Colonic mucosa (tissue), 4 donors: ENCODE measurements at regions not wholly inside any gene's neighbourhood (a gene's known extent, or its start where the extent isn't known, plus 50 kb on each side); places are given as distances from the start of the nearest gene placed in this dataset.

Experiments used
- DNase-seq: peaks from one replicate; pipeline ENCODE4 v3.0.0-alpha.2; 2020
- H3K27ac ChIP-seq: fragments of 200-600 bp; one replicate; pipeline ENCODE4 v1.8.0; 2021
- H3K27me3 ChIP-seq: fragments of 200-600 bp; one replicate; pipeline ENCODE4 v1.8.0; 2021
- H3K36me3 ChIP-seq: fragments of 200-600 bp; one replicate; pipeline ENCODE4 v1.8.0; 2021
- H3K4me1 ChIP-seq: fragments of 200-600 bp; one replicate; pipeline ENCODE4 v1.8.0; 2021; ENCODE audit warnings: mild to moderate bottlenecking
- H3K4me3 ChIP-seq: fragments of 200-600 bp; one replicate; pipeline ENCODE4 v1.8.0; 2021
- H3K9ac ChIP-seq, 2 donors: one replicate each; pipeline ENCODE4 v1.7.0; 2013; ENCODE audit warnings: control low read depth in 2 of 2, low read depth in 2 of 2, low read length in 2 of 2
- H3K9me3 ChIP-seq: fragments of 200-600 bp; one replicate; pipeline ENCODE4 v1.8.0; 2021
- intact Hi-C: fragments of 100-400 bp; cut with DNase I; formaldehyde crosslinking; loops from one replicate; pipeline ENCODE4 v1.14.1; 2022
- TF ChIP-seq, protein P1 (sequence below): fragments of 200-600 bp; IDR thresholded peaks from one replicate; pipeline ENCODE4 v1.8.0; 2022; ENCODE audit warnings: antibody characterized with exemption, mild to moderate bottlenecking
- donor health status: healthy.
- donor health status: DM: no; HTN: no; CAD: no.
- donor health status: DM: no; HTN: no; CAD: no.

DNA sequence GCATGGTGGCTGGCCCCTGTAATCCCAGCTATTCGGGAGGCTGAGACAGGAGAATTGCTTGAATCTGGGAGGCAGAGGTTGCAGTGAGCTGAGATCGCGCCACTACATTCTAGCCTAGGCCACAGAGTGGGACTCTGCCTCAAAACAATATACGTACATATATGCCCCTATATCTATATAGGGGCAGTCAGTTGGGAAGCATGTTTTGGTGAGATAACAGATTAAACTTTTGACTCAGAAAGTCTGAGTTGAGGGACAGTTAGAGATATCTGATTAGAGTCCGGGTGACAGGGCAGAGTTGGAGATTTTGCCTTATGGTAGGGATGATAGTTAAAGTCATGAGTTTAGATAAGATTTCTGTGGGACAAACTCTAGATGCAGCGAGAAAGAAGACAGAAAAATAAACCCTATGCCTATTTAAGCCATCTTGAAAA lies 71.8 kb upstream of the ALDH1A1 start:
- H3K36me3 ChIP-seq, result no peaks in the 10 kb centered on the region
- H3K4me1 ChIP-seq, result no peaks in the 10 kb centered on the region
- H3K9me3 ChIP-seq, result no peaks in the 10 kb centered on the region
- intact Hi-C loops, result loop anchor here (5.0 kb wide), 3 partner anchors 152 to 742 kb away; no protein-coding TSS in a partner anchor
- H3K27ac ChIP-seq, result no peak overlapping the region
- H3K4me3 ChIP-seq, result no peak overlapping the region
- TF ChIP-seq, protein P1, sequence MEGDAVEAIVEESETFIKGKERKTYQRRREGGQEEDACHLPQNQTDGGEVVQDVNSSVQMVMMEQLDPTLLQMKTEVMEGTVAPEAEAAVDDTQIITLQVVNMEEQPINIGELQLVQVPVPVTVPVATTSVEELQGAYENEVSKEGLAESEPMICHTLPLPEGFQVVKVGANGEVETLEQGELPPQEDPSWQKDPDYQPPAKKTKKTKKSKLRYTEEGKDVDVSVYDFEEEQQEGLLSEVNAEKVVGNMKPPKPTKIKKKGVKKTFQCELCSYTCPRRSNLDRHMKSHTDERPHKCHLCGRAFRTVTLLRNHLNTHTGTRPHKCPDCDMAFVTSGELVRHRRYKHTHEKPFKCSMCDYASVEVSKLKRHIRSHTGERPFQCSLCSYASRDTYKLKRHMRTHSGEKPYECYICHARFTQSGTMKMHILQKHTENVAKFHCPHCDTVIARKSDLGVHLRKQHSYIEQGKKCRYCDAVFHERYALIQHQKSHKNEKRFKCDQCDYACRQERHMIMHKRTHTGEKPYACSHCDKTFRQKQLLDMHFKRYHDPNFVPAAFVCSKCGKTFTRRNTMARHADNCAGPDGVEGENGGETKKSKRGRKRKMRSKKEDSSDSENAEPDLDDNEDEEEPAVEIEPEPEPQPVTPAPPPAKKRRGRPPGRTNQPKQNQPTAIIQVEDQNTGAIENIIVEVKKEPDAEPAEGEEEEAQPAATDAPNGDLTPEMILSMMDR, result no peak
- no peak for DNase-seq
- H3K27me3 ChIP-seq, result no peaks in the 10 kb centered on the region
- H3K9ac ChIP-seq, result no peak overlapping the region

DNA sequence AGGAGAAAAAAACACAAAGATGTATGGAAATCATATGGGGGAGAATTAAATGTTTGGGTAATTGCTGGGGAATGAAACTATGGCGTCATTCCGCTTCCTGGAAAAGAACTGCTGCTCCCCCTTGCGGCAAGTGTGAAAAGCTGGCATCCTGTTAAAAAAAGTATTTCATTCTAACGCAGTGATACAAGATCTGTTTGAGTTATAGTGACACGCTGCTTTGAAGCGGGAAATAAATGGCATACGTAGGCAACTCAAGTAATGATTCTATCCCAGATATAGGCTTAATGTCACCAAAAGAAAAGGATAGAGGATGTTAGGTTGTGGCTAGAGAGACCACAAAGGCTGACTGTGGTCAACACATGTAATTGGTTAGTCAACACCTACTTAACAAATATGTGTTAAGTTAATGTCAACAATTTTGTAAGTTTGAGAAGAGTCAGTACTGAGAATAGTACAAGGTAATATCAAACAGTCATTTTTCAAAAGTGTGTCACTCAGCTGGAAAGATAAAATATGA lies 70.2 kb upstream of the ALDH1A1 start:
- Histone ChIP-seq H3K27ac (no peak overlapping the region), H3K36me3 (no peaks in the 10 kb centered on the region), H3K27me3 (no peaks in the 10 kb centered on the region), H3K4me3 (no peak overlapping the region), H3K9ac (no peak overlapping the region), H3K9me3 (no peaks in the 10 kb centered on the region), H3K4me1 (no peaks in the 10 kb centered on the region)
- intact Hi-C loops, result loop anchor here (5.0 kb wide), 3 partner anchors 151 to 741 kb away; no protein-coding TSS in a partner anchor
- DNase-seq, result peak; percentile 64
- TF ChIP-seq, protein P1, result peak; percentile 74

DNA sequence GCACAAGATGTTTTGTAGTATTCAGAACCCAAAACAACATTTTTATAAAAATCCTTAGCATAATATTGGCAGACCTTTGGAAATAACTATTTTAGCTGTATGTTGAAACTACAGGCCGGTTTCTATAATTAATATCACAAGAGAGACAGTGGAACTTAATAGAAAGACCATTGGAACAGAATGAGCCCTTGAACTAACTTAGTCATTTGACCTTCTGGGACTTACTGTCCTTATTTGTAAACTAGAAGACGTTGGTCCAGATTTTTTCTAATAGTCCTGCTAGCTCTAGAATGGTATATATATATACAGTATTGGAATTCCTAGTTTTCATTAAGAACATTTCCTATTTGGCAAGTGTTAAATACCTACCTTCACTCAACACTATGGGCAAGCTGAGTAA lies 69.5 kb upstream of the ALDH1A1 start:
- Histone ChIP-seq H3K9me3 (no peaks in the 10 kb centered on the region), H3K27me3 (no peaks in the 10 kb centered on the region), H3K9ac (no peak overlapping the region), H3K27ac (no peak overlapping the region), H3K36me3 (no peaks in the 10 kb centered on the region), H3K4me1 (no peaks in the 10 kb centered on the region), H3K4me3 (no peak overlapping the region)
- intact Hi-C loops, result loop anchor here (5.0 kb wide), 3 partner anchors 150 to 740 kb away; no protein-coding TSS in a partner anchor
- TF ChIP-seq, protein P1, result no peak
- no peak for DNase-seq

DNA sequence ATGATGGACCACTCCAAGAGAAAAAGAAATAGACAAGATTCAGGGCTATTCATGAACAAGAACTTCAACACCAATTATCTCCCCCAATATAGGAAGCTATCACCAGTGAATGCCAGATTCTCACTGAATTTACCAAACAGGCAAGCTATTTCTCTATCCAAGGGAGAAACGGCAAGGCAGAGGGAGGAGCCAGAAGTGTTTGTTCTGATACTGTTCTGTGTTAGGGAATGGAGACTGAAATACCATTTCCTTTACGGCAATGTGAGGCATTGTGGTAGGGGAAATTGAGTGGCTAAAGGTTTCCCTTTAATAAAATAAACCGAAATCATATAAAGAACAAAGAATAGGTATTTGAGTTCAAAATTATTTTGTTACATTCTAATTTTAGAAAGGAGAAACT lies 68.0 kb upstream of the ALDH1A1 start:
- TF ChIP-seq, protein P1, result no peak
- intact Hi-C loops, result loop anchor here (5.0 kb wide), 3 partner anchors 149 to 739 kb away; no protein-coding TSS in a partner anchor
- Histone ChIP-seq H3K27ac (no peak overlapping the region), H3K9ac (no peak overlapping the region), H3K27me3 (no peaks in the 10 kb centered on the region), H3K4me1 (no peaks in the 10 kb centered on the region), H3K36me3 (no peaks in the 10 kb centered on the region), H3K9me3 (no peaks in the 10 kb centered on the region), H3K4me3 (no peak overlapping the region)
- no peak for DNase-seq

DNA sequence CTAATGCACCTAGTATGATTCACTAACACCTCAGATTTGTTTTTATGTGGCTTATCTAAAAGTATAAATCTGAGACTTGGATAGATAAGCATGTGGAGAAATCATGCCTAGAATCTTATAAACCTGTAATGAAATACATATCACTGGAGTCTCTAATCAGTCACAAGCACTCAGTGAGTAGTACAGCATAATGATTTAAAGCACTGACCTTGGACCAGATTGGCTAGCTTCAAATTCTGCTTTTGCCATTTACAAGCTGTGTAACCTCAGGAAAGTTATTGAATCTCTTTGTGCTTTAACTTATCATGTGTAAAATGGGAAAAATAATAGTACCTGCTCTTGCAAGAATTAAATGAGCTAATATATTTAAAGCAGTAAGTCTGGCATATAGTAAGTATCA lies 61.2 kb upstream of the ALDH1A1 start:
- TF ChIP-seq, protein P1, result no peak
- Histone ChIP-seq H3K27me3 (no peaks in the 10 kb centered on the region), H3K4me3 (no peak overlapping the region), H3K9ac (no peak overlapping the region), H3K36me3 (no peaks in the 10 kb centered on the region), H3K27ac (no peak overlapping the region), H3K4me1 (no peaks in the 10 kb centered on the region), H3K9me3 (no peaks in the 10 kb centered on the region)
- intact Hi-C loops, result no loop called here
- DNase-seq, result no peak
